T47D (cell line): ENCODE measurements at regions not wholly inside any gene's neighbourhood (a gene's known extent, or its start where the extent isn't known, plus 50 kb on each side); places are given as distances from the start of the nearest gene placed in this dataset.

Source experiments
- DNase-seq, 2 experiments: peaks; one replicate each; pipeline versions ENCODE4 v3.0.0 to v3.0.0-alpha.2; 2011 to 2012; ENCODE audit warnings: low read depth in 1 of 2, low spot score in 1 of 2
- JUND ChIP-seq: IDR thresholded peaks from 2 replicates; pipeline ENCODE4 v1.6.1; 2012; ENCODE audit warnings: low read depth
- in situ Hi-C: cut with HindIII; loops from 2 replicates; pipeline ENCODE4 v1.10.0; 2016; ENCODE audit warnings: low sequenced_read_pairs, low pct_unique_long_range_greater_than_20kb

DNA sequence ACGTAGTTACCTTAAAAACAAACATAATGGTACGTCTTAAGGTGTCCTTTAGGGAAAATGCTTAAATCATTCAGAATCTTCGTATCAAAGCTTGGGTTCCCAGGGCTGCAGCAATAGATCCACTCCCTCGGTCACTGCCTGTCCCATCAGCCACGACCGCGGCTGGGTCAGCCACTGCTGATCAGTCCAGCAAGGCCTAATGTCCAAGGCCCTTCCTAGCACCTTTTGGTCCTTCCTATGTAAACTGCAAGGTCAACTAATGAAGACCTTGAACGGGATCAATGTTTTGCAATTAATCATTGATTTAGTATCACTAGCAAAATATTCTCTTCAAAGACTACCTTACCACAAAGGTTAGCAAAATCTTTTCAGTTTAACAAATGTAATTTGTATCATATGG lies 122.2 kb upstream of the IGF1R start:
- in situ Hi-C loops, result no loop called here

DNA sequence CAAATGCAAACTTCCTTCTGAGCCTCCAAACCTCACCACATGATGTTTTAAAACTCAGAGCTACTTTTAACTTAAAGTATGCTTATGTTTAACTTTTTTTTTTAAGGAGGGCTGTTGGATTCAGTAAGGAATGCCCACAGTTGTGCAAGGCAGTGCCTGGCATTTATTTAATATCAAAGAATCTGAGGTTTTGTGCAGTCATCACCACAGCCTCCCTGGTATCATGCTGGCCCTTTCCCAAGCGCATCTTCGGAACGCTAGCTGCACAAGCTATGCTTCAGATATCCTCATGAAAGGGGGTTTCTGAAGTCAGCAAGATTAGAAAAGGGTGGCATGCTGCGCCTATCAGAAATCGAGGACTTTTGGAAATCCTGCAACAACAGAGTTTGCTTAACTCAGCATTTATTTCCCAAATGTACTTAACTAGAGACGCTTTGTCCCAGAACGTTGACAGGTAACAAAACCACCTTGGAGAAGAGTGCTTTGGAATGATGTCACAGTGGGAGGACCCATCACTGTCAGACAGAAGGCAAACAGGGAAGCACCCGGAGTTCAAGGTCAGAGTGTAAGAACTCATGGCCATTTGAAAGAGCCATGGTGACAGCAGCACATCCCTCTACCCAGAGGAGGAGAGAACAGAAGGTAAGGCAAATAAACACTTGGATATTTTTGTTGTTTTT lies 120.2 kb upstream of the IGF1R start:
- no peak for TF ChIP-seq JUND
- no peak for DNase-seq
- in situ Hi-C loops, result no loop called here

More for the DNA sequence above, 122.2 kb upstream of the IGF1R start:
- TF ChIP-seq JUND, result no peak
- DNase-seq, result no peak

DNA sequence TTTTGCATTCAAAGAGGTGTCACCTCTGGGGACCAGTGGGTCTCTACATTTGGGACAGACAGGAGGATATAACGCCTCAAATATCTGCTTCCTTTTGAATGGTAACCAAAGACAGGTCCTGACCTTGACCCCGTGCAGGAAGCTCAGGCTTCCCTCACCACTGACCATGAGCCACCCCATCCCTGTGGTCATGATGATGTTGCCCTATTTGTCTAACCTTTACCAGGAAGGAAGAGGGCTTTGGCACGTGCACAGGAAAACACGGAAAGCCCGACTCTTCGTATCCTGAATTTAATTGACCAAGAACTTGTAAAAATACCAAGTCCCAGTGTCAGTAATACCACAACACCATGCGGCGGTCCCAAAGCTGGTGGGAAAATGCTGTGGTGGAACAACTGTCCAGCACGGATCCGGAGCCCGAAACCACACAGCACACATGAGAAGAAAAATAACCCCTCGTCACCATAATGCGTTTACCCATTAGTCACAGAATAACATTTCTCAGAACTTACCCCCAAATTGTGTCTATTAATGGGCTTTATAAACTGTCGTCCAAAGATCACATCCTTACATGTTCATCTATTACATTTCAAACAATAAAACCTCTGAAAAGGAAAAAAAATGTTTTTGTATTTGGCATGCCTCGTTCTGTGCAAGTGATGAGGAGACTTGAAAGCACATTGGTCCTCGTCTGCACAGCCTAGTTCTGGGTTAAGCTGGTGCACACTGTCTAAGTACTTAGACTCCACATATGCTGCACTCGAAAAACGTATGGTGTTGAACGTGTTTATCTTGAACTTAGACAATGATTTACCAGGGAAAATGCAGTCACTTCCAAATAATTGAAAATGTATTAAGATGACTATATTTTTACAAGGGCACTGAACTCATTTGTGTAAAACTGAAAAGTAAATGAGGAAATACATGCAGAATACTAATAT lies 118.9 kb upstream of the IGF1R start:
- in situ Hi-C loops, result no loop called here
- no peak for TF ChIP-seq JUND
- no peak for DNase-seq

DNA sequence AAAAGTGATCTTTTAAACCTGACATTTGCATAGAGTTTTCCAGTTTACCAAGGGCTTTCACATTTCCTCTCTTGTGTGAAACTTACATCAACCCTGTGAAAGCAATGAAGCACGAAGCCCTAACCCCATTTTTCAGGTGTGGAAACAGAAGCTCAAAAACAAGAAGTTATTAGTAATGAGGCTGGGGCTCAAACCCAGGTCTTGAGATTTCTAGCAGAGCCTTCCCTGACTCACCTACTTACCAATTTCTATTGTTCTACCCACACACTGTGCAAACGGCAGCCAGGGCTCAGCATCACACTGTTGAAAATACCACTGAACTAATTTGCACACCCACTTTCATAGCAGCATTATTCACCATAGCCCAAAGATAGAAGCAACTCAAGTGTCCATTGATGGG lies 117.8 kb upstream of the IGF1R start:
- DNase-seq, result no peak
- no peak for TF ChIP-seq JUND
- in situ Hi-C loops, result no loop called here

DNA sequence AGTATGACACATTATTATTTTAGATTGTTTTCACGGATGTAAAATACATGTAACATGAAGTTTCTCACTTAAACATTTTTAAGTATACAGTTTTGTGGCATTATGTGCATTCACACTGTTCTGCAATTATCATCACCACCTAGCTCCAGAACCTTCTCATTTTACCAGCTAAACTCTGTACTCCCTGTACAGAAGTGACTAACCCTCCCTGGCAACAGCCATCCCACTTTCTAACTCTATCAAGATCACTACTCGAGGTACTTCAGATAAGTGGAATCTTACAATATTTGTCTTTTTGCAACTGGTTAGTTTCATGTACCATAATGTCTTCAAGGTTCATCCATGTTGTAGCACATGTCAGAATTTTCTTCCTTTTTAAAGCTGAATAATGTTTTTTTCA lies 116.3 kb upstream of the IGF1R start:
- TF ChIP-seq JUND, result no peak
- DNase-seq, result no peak
- in situ Hi-C loops, result no loop called here

DNA sequence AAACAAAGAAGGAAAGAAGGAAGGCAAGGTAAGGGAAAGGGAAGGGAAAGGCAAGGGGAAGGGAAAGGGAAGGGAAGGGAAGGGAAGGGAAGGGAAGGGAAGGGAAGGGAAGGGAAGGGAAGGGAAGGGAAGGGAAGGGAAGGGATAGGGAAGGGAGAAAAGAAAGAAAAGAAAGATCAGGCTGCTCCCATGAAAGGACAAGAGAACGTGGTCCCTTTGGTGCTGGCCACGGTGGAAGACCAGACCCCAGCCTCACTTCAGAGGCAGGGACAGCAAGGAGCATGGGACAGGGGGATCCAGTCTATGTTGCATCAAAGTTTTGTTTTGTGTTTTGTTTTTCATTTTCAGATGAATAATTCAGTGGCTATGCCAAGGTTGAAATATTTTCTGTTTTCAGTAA lies 111.4 kb upstream of the IGF1R start:
- no peak for DNase-seq
- in situ Hi-C loops, result no loop called here

DNA sequence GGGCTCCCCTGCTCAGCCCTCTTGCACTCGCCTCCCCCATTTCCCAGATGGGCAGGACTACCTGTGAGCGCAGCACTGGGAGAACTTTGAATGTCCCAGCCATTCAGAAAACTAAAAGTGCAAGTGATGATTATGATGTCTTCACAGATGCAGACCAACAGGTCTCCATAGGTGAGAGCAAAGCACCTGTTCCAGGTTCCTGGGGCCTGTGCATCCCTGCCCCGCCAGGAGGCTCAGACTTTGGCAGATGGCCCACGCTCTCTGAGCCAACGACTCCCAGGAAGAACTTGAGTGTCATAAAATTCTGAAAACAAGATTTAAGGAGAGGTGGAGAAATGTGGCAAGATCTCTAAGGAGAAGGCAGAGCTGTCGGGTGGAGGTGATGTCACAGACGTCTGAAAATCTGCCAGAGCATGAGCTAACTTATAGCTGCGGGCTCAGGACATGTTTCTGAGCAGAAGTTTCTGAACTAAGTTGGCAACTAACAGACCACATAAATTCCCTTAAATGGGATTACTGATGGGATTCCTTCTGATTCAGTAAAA lies 110.8 kb upstream of the IGF1R start:
- in situ Hi-C loops, result no loop called here
- no peak for TF ChIP-seq JUND
- DNase-seq, result no peak

More for the DNA sequence above, 111.4 kb upstream of the IGF1R start:
- no peak for TF ChIP-seq JUND

DNA sequence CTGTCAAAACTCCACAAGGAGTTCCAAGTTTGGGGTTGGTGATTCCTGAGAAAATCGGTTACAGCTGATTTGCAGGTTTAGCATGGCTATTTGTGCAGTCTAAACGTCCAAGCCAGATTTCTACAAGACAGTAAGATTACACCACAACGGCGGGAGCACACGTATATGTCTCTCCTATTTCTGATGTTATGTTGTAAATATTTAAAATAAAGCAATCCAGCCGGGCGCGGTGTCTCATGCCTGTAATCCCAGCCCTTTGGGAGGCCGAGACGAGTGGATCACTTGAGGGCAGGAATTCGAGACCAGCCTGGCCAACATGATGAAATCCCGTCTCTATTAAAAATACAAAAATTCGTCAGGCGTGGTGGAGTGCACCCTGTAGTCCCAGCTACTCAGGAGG lies 106.8 kb upstream of the IGF1R start:
- no peak for DNase-seq
- no peak for TF ChIP-seq JUND
- in situ Hi-C loops, result no loop called here

DNA sequence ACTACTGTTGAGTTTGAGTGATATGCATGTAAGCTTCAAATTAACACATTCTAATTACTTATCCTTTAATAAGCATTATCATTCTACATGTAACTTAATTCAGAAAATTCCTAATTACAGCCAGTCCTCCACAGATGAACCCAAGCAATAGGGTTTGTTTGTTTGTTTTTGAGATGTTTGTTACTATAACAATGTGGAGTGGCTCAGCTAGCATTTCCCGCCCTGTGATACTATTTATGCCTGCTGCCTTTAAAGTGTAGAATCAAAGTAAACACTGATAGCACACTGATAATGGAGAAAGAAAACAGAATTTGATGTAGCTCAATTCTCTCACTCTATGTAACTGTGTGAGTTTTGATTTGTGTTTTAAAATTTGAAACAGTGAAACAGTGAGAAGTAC lies 105.1 kb upstream of the IGF1R start:
- in situ Hi-C loops, result no loop called here
- TF ChIP-seq JUND, result no peak
- no peak for DNase-seq

DNA sequence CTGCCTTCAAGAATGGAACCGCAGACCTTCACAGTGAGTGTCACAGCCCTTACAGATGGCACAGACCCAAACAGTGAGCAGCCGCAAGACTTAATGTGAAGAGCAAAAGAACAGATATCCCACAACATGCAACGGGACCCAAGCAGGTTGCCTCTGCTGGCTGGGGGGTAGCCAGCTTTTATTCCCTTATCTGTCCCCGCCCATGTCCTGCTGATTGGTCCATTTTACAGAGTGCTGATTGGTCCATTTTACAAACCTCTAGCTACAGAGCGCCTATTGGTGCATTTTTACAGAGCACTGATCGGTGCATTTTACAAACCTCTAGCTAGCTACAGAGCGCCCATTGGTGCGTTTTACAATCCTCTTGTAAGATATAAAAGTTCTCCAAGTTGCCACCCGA lies 102.0 kb upstream of the IGF1R start:
- no peak for DNase-seq
- in situ Hi-C loops, result no loop called here
- TF ChIP-seq JUND, result no peak

DNA sequence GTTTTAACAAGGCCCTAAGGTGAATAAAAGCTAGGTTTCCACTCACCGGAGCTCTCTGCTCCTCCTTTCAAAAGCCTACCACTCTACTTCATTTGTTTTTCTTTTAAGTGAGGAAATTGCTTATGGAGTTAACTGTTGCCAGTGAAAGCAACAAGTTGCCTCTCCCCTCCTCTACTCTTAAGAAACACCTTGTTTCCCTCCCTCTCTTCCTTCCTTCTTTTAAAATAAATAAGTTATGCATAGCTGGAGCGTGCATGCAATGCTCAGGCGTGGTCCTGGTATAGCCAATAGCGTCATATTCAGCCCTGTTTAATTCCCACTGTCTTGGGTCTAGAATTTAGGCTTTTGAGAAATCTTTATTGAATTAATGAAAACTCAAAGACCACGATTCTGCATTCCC lies 101.1 kb upstream of the IGF1R start:
- no peak for DNase-seq
- TF ChIP-seq JUND, result no peak
- in situ Hi-C loops, result no loop called here

DNA sequence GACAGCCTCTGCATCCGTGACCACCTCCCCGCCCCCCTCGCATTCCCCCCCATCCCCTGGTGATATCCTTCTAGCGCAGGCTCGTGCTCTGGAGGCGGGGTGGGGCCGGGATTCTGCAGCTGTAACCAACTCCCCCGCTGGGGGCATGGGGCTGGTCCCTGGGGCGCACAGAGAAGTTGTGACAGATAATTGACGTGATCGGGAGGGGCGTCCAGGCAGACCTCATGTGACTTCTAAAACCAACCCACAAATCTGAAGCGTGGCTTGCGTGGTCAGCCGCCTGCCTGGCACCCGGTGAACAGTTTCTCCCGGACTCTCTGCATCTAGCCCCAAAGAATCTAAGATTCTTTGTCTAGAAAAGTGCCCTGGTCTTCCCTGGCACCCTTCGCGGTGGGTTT lies 100.6 kb upstream of the IGF1R start:
- DNase-seq, result no peak
- no peak for TF ChIP-seq JUND
- in situ Hi-C loops, result no loop called here
